ENCODE measurements at regions not wholly inside any gene's neighbourhood (a gene's known extent, or its start where the extent isn't known, plus 50 kb on each side); places are given as distances from the start of the nearest gene placed in this dataset.

- H3K4me3 ChIP-seq (ENCODE audit: low read length) = no peak overlapping the region
- no peak for TF ChIP-seq CTCF (IDR thresholded peaks at IDR 0.05; ENCODE audit: insufficient read depth, low read depth, low read length, missing control alignments)
- no peak for DNase-seq (ENCODE audit: low read depth)
Measured at GRCh38 chrY:19083006-19083405, 309.5 kb upstream of the HSFY2 start.

- peak; percentile 17 for TF ChIP-seq CTCF (IDR thresholded peaks at IDR 0.05; ENCODE audit: insufficient read depth, low read depth, low read length, missing control alignments)
- peak overlapping the region; percentile 55 for H3K4me3 ChIP-seq (ENCODE audit: low read length)
- DNase-seq (ENCODE audit: low read depth) = peak; percentile 21
Measured at GRCh38 chrY:19077698-19078113, 304.2 kb upstream of the HSFY2 start.

GRCh38 chrY:19076846-19077697, 303.5 kb upstream of the HSFY2 start:
- peak overlapping the region; percentile 55 for H3K4me3 ChIP-seq (ENCODE audit: low read length)
- DNase-seq (ENCODE audit: low read depth) = peak; percentile 37
- no peak for TF ChIP-seq CTCF (IDR thresholded peaks at IDR 0.05; ENCODE audit: insufficient read depth, low read depth, low read length, missing control alignments)

GRCh38 chrY:19075471-19076253, 302.1 kb upstream of the HSFY2 start:
- peak; percentile 82 for DNase-seq (ENCODE audit: low read depth)
- H3K4me3 ChIP-seq (ENCODE audit: low read length) = peak overlapping the region; percentile 55
- no peak for TF ChIP-seq CTCF (IDR thresholded peaks at IDR 0.05; ENCODE audit: insufficient read depth, low read depth, low read length, missing control alignments)

GRCh38 chrY:19067435-19067834, 293.9 kb upstream of the HSFY2 start:
- peak; percentile 11 for DNase-seq (ENCODE audit: low read depth)
- no peak for TF ChIP-seq CTCF (IDR thresholded peaks at IDR 0.05; ENCODE audit: insufficient read depth, low read depth, low read length, missing control alignments)

GRCh38 chrY:19066447-19067190, 293.1 kb upstream of the HSFY2 start:
- DNase-seq (ENCODE audit: low read depth) = no peak
- H3K4me3 ChIP-seq (ENCODE audit: low read length) = no peak overlapping the region
- no peak for TF ChIP-seq CTCF (IDR thresholded peaks at IDR 0.05; ENCODE audit: insufficient read depth, low read depth, low read length, missing control alignments)

More at GRCh38 chrY:19067435-19067834, 293.9 kb upstream of the HSFY2 start:
- no peak overlapping the region for H3K4me3 ChIP-seq (ENCODE audit: low read length)

Data from epithelial cell of esophagus (primary cell).